ENCODE measurements at regions not wholly inside any gene's neighbourhood (a gene's known extent, or its start where the extent isn't known, plus 50 kb on each side); places are given as distances from the start of the nearest gene placed in this dataset.
"Not testable (repeated sequence)": the region's sequence is repeated elsewhere in the genome, so short reads cannot be mapped to it uniquely, and the experiment has no call there.

GRCh38 chr11:116366980-116367645 is 405.7 kb downstream of the BUD13 start:
- Mint-ChIP-seq H3K4me1 (no peaks in the 10 kb centered on the region), H3K27me3 (ENCODE audit: low read depth) (peaks cover 60% of the 10 kb centered on the region), H3K36me3 (no peaks in the 10 kb centered on the region), H3K9me3 (no peaks in the 10 kb centered on the region), H3K27ac (no peak overlapping the region), H3K4me3 (no peak overlapping the region)
- TF ChIP-seq CTCF (IDR thresholded peaks at IDR 0.05; ENCODE audit: unreplicated experiment) = no peak
- no peak for DNase-seq (ENCODE audit: low spot score in 2 of 2, unreplicated experiment in 2 of 2)

GRCh38 chr11:116366451-116366850 is 406.3 kb downstream of the BUD13 start:
- no peaks in the 10 kb centered on the region for H3K9me3 Mint-ChIP-seq
- H3K4me3 Mint-ChIP-seq = no peak overlapping the region
- peaks cover 60% of the 10 kb centered on the region for H3K27me3 Mint-ChIP-seq (ENCODE audit: low read depth)

GRCh38 chr11:116364925-116365324 is 407.9 kb downstream of the BUD13 start:
- not testable (repeated sequence) for H3K4me1 Mint-ChIP-seq; DNase-seq (ENCODE audit: low spot score in 2 of 2, unreplicated experiment in 2 of 2); H3K36me3 Mint-ChIP-seq; H3K4me3 Mint-ChIP-seq; H3K27ac Mint-ChIP-seq; H3K9me3 Mint-ChIP-seq
- peaks cover 61% of the 10 kb centered on the region for H3K27me3 Mint-ChIP-seq (ENCODE audit: low read depth)

More at GRCh38 chr11:116366451-116366850, 406.3 kb downstream of the BUD13 start:
- no peak overlapping the region for H3K27ac Mint-ChIP-seq
- no peaks in the 10 kb centered on the region for H3K4me1 Mint-ChIP-seq
- TF ChIP-seq CTCF (IDR thresholded peaks at IDR 0.05; ENCODE audit: unreplicated experiment) = no peak
- H3K36me3 Mint-ChIP-seq = no peaks in the 10 kb centered on the region
- no peak for DNase-seq (ENCODE audit: low spot score in 2 of 2, unreplicated experiment in 2 of 2)

GRCh38 chr11:116364348-116364747 is 408.4 kb downstream of the BUD13 start:
- no peak for DNase-seq (ENCODE audit: low spot score in 2 of 2, unreplicated experiment in 2 of 2)
- no peaks in the 10 kb centered on the region for H3K36me3 Mint-ChIP-seq
- no peak overlapping the region for H3K27ac Mint-ChIP-seq
- H3K4me3 Mint-ChIP-seq = no peak overlapping the region
- H3K9me3 Mint-ChIP-seq = no peaks in the 10 kb centered on the region
- no peak for TF ChIP-seq CTCF (IDR thresholded peaks at IDR 0.05; ENCODE audit: unreplicated experiment)
- peaks cover 59% of the 10 kb centered on the region for H3K27me3 Mint-ChIP-seq (ENCODE audit: low read depth)
- H3K4me1 Mint-ChIP-seq = no peaks in the 10 kb centered on the region

GRCh38 chr11:116360221-116360941 is 412.4 kb downstream of the BUD13 start:
- H3K4me1 Mint-ChIP-seq = no peaks in the 10 kb centered on the region
- DNase-seq (ENCODE audit: low spot score in 2 of 2, unreplicated experiment in 2 of 2) = no peak
- no peak overlapping the region for H3K27ac Mint-ChIP-seq
- TF ChIP-seq CTCF (IDR thresholded peaks at IDR 0.05; ENCODE audit: unreplicated experiment) = no peak
- no peaks in the 10 kb centered on the region for H3K9me3 Mint-ChIP-seq
- peaks cover 57% of the 10 kb centered on the region for H3K27me3 Mint-ChIP-seq (ENCODE audit: low read depth)
- no peaks in the 10 kb centered on the region for H3K36me3 Mint-ChIP-seq
- no peak overlapping the region for H3K4me3 Mint-ChIP-seq

GRCh38 chr11:116357784-116358544 is 414.8 kb downstream of the BUD13 start:
- Mint-ChIP-seq H3K27ac (no peak overlapping the region), H3K27me3 (ENCODE audit: low read depth) (peaks cover 49% of the 10 kb centered on the region), H3K4me1 (peaks cover 8% of the 10 kb centered on the region), H3K4me3 (no peak overlapping the region), H3K36me3 (no peaks in the 10 kb centered on the region), H3K9me3 (no peaks in the 10 kb centered on the region)
- peak; percentile 62 for TF ChIP-seq CTCF (IDR thresholded peaks at IDR 0.05; ENCODE audit: unreplicated experiment)
- DNase-seq (ENCODE audit: low spot score in 2 of 2, unreplicated experiment in 2 of 2) = peak; percentile 32 to 52

Data from mesothelial cell of epicardium (in vitro differentiated cells).